HG03159 (cell line): ENCODE measurements at regions not wholly inside any gene's neighbourhood (a gene's known extent, or its start where the extent isn't known, plus 50 kb on each side); places are given as distances from the start of the nearest gene placed in this dataset.
"Not testable (repeated sequence)": the region's sequence is repeated elsewhere in the genome, so short reads cannot be mapped to it uniquely, and the experiment has no call there.

Source experiments
- ATAC-seq: cut with Tn5 transposase; IDR thresholded peaks from one replicate; pipeline ENCODE4 v1.9.1; 2021; ENCODE audit warnings: mild to moderate bottlenecking, moderate library complexity; ENCODE audit not compliant: unreplicated experiment

DNA sequence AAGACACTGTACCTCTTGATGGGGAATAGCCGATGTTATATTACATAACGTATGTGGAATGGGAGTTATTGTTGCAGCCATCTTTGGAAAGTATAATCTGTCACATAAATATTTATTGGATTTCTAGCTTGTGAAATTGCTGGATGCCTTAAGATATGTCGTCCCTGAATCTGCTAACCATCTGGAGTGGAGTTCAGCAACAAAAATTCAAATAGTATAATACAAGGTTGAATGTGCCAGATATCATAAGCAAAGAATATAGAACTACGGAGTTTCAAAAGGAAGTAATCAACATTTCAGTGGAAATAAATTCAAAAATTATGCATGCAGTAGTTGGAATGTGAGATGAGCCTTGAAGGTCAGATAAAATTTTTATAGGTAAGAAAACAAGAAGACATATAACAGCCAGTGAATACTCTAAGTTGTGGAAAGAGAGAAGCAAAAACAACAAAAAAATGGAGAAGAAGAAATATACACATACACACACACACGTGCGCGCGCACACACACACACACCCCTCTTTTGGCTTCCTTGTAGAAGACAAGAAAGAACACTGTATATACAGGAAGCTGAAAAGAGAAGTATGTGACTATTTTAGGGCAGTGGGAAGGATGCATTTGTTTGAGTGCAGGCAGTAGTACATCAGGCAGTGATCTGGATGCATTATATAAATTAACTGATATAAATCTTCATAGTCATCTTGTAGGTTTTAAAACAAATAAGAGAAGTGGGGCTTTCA, 516.7 kb downstream of the KCNT2 start:
- ATAC-seq: no peak

DNA sequence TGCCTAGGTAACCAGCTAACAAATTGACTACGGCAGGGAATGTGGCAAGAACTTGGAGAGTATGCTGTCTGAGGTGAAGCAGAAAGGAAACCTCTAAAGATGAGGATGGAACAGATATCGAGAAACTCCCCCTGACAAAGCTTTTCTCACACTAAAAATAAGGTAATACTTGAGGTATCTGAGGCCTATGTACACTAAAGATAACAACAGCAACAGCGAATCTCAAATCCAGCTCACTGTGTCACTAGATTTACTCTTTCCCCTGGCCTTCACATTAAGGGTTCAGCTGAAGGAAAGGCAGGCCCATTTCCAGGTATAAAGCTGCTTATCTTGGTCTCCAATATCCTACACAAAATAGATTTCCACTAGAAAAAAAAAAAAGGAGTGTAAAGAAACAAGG, 518.0 kb downstream of the KCNT2 start:
- ATAC-seq: no peak

DNA sequence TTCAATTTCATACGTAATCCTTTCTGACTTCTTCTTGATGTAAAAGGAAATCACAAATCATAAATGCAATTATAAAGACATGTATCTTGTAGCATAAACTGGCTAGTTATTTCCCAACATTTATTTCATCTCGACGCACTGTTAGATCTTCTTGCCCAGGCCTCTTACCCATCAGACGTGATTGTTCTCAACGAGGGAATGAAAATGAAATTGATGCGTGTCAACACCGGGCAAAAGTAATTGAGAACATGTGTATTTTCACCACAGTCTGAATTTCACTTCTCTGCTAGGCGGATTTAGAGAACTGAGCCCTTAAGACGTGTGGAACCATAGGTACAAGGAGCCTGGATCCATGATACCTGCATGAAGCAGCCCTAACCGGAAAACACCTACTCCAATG, 519.7 kb downstream of the KCNT2 start:
- ATAC-seq: no peak

DNA sequence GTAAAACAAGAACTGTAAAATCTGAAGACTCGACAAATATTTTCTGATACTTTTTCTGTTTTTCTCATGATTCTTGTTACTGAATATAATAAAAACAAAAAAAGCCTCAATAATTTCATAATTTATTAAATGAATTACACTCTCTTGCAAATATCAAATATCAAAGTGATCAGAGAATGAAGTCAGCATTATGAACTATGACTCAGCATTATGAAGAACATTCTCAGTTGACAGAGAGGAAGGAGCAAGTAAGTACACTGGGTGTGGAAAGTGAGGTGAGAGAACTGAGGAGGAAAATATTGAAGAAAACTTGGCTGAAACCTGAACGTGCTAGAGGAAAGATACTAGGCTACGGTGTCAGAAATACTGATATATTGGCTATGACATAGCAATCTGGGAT, 529.5 kb downstream of the KCNT2 start:
- no peak for ATAC-seq

DNA sequence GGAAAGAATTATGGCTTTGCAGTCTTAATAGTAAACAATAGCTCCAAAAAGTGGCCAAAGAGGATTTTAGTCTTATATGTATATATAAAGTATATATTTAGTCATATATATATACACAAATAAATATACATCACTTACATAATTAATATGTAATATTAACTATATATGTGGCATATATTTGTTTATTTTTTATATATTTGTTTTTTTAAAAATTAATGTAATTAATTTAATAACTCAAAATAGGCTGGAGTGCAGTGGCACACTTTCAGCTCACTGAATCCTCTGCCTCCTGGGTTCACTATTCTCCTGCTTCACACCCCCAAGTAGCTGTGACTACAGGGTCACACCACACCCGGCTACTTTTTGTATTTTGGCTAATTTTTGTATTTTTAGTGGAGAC, 532.6 kb downstream of the KCNT2 start:
- ATAC-seq: no peak

DNA sequence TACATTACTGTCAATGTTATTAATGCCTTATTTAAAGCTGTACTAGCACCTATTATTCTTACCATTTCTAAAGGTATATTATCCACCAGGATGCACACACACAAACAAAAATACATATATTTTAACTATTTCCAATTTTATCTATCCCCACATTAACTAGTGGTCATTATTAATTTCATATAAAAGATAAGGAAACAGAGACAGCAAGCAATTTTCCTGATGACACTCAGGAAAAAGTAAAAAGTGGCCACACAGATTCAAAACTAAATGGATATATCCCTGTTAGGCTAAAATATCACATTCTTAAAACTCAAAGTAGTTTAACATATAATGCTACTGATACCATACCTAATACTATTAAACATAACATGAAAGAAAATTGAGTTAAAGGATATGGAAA, 534.1 kb downstream of the KCNT2 start:
- no peak for ATAC-seq

DNA sequence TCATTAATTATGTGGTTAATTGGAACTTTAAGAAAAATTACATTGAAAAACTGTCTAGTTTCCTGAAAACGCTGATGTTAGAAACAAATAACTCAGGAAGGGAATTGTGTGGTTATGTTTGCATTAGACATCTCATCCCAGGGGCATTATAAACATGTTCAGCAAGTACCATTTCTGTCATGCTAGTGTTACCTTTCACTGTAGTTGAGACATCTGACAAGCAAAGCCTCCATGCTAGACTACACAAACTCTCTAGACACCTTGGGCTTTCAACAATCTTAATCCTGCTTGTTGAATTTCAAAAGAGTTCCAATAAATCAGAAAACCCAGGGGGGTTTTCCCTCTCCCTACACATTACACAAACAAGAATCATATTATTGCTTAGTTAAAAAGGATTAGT, 536.8 kb downstream of the KCNT2 start:
- ATAC-seq: no peak

DNA sequence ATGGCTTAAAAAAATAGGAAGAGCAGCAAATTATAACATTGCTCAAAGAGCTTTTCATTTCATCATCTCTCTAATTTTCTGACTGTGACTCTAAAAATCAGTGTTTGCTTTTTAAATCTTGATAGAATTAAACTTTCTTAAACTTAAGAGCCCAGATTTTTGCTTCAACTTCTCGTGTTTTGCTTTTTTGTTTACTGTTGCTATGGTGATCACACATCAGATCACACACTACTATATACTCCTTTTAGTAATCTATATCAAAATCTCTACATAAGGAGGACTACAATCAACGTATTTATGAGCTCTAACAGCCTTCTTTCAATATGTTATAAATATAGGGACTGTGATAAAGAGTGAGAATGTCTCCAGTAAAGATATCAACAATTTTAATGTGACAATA, 537.3 kb downstream of the KCNT2 start:
- ATAC-seq: no peak

DNA sequence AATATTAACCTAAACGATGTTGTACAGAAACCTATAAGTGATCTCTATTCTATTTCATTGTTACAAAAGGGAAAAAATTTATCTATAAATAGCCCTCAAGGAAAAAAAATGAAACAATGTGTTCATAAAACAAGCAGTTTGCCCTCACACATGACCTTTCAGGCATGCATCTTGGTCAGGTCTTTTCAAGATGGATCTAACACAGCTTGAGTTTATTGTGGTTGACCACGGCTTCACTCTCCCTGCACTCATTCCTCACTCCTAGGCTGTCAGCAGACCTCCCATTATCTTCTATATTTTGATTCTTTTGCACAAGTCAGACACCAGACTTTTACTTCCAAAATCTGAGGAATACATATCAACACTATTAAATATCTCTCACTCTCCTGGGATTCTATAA, 544.3 kb downstream of the KCNT2 start:
- no peak for ATAC-seq

DNA sequence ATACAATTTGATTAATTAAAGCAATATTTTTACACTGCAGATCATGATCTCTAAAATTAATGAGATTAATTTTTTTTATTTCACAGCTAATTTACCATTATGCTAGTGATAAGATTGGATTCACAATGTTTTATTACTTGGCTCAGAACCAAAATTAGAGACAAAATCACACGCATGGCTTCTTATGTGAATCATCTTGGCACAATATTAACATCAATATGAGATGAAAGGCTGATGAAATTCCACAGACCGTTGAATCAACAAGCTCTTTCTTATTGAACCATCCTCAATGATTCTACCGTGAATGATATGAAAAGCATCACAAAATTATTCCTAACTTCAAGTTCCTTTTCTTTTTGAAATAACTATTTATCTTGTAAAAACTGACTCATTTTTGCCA, 544.9 kb downstream of the KCNT2 start:
- no peak for ATAC-seq

DNA sequence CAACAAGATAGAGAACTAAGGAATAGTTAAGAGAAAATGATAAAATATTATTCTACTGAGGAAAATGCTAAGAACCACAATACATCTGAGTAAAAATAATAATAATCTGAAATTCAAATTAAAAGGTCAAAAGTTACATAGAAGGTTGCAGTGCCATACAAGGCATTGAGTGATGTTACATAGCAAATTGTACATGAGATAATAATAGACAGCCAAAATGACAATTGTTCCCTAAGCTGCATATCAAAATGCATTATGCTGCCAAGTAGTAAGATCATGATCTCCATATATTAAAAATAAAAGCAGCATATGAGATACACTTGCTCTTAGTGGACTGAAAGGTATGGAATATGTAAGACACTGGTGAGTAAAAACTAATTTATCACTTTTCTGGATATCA, 547.7 kb downstream of the KCNT2 start:
- no peak for ATAC-seq

DNA sequence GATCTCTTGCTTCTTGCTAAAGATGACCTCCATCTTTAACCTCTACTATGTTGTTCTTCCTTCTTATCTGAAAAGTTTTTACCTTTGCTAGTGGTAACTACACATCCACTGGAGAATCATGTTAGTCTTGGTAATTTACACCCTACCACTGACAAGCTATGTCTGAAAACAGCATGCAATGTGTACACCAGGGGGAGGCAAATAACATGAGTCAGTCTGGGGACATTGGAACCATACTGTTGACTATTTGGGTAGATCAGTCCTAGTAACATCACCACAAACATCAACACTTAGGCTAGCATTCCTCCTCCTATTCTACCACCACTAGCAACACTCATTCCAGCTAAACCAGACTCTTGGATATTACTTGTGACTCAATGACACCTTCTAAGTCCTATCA, 549.0 kb downstream of the KCNT2 start:
- no peak for ATAC-seq

DNA sequence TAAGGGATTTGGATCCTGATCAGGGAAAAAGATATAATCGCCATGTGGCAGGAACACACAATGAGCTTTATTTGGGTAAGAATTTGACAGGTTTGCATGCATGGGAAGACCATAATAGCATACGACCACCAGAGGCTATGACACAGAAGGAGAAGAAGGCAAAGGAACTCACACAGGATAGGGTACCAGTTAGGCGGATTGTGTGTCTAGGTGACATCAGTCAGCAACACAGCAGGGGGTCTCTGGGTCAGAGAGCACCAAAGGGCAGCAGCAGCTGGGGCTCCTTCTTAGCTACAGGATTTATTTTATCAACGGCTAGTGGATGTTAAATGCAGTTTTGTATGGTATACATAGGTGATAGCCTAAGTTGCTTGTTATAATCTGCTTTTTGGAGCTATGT, 551.3 kb downstream of the KCNT2 start:
- ATAC-seq: no peak

DNA sequence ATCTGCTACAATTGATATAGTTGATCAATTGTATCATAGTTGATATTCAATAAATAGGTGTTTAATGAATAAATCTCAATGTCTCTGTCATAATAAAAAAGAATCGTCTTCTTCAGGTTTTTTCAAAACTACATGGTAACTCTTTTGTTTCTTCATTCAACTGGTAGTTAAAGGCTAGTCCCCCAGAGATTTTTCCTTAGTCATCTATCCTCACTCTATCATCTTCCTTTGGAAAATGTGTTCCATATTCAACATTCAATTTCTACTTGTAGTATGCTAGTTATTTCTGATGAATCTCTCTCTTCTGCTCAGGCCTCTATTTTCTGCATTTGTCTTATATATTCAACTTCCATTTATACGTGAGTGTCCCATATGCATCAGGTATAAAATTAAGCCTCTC, 558.8 kb downstream of the KCNT2 start:
- ATAC-seq: no peak

DNA sequence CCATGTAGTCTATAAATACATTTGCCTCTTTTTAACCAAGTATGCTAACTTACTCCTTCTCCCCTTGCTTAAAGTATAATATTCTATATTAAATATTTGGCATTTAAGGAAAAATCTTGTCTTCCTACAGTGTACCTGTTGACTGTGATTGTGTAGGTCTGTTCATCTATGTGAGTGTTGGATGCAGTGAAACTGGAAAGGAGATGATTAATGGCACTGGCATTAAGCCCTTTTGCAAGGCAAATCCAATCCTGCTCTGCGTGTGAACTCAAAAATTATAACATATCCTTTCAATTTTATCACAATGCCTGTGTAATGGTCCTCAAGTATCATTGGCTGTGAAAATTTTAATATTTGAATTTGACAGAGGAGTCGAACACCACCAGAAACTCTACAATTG, 565.0 kb downstream of the KCNT2 start:
- no peak for ATAC-seq

DNA sequence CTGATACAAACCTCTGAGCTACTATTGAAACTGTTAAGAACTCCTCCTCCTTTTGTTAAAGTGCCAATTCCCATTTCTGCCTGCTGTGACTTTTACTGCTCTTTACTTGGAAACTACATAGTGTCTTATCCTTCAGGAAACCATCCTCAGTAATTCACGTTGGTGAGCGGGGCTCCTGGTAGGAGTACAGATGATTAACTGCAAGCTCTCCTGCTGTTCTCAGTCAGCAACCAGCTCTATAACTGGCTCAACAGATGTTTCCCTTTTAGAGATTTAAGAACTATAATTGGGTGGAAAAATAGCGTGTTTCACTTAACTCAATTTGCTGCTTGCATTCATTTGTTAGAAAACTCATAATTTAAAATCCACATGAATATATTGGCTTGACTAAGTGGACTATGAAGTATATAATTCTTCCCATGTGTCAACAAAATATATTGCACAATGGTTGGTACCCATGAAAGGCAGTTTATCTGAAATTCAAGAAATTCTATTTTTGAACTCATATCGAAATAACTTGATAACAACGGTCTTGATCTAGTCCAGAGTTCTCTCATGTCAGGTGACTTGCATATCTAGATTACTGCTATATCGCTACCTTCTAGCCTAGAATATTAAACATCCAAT, 574.0 kb downstream of the KCNT2 start:
- no peak for ATAC-seq

DNA sequence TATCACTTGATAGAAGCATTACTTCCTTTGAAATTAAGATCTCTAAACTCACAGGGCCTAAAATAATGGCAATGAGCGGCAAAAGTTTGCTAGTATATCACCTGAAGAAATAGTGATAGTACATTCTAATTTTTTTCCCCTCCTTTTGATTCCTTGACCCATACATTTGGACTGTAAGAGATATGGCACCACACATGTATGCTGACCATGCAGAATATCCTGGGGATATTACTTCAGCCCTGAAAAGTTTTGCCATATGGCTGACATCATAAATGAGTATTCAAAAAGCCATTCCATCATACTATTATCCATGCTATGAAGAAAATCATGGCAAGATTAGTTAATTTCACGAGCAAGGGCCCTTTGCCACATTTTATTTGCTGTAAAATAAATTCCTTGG, 576.9 kb downstream of the KCNT2 start:
- ATAC-seq: not testable (repeated sequence)

DNA sequence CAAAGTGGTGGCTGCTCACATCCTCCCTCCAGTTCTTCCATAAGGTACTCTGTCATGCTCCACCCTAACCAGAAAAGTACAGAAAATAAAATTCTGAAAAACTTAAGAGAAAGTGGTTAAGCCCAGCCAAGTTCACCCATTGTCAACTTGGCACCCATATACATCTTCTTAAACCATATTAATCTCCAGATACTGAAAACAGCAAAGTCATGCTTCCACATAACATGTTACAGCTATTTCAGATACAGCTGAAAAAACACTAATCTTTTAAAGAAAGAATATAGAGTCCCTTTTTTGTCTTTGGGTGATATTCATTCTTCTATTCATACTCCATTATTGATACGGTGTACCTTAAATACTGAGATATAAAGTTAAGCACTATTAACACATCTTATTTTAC, 577.8 kb downstream of the KCNT2 start:
- no peak for ATAC-seq

DNA sequence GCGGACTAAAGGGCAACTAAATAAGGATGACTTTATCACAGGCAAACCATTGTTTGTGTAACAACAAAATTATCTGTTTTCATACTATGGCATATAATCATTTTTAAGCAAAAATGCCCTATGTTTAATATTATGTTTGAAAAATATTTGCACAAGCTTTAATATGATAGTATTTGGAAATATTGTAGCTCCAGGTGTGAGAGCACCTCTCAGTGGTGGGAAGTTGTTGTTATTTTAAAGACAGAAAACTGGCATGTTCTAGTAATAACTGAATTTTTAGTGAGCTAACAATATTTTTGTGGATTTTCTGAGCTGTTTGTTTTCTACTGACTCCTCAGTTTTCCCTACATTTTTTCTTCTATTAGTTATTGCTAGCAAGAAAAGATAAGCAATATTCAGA, 578.8 kb downstream of the KCNT2 start:
- no peak for ATAC-seq

DNA sequence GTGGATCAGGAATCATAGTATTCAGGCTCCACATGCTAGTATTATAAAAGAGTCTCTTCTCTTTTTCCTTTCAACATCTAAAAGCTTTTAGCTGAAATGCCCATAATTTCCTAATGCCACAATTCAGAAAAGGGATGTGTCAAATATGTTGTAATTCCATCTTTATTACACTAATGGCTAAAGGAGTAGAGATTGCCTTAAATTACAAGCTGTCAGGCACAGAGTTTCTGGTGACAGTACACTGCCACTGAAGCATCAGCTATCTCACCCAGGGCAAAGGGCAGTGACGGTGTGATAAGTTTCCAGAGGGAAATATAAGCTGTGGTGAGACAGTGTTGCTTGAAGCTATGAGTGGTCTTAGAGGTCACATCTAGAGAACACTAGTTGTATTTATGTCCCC, 581.1 kb downstream of the KCNT2 start:
- ATAC-seq: no peak

DNA sequence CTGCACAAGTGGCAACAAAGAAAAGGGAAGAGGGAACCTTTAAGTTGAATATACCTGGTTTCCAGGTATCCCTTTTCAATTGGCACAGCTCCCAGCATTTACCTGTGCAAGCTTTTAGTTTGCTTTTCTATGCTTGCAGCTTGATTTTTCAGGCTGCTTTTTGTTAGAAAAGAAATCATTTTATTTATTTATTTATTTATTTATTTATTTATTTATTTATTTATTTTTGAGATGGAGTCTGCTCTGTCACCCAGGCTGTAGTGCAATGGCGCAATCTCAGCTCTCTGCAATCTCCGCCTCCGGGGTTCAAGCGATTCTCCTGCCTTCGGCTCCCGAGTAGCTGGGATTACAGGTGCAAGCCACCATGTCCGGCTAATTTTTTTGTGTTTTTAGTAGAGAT, 587.1 kb downstream of the KCNT2 start:
- not testable (repeated sequence) for ATAC-seq

DNA sequence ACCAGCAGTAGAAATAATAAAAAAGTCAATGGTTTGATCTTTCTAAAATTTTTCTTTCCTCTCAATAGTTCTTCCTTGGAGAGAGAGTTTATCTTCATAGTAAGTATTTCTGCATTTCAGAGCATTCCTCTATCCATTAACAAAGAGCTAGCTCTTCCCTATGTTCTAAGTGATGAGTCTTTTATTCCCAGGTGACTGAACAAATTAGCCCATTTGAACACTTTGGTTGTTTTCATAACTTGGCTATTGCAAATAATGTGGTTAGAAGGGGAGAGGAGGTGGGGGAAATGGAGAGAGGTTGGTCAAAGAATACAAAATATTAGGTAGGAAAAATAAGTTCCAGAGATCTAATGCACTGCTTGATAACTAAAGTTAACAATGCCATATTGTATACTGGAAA, 598.9 kb downstream of the KCNT2 start:
- no peak for ATAC-seq

DNA sequence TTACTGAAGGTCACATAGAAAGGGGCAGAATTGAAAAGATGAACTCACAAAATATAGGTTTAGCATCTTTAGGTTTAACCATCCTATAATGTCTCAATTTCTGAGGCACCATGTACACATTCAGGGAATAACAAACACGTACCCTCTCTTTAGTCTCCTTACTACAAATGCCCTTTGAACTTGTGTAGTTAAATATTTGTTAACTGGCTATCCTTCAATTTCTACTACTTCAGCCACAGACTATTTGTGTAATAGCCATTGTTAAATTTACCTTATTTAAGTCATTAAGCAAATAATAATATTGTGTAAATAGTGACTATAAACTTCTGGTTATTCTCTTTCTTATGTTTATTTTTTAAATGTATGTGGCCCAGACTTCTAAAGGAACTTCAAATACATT, 600.5 kb downstream of the KCNT2 start:
- no peak for ATAC-seq
